HFF-Myc (cell line): ENCODE measurements at regions not wholly inside any gene's neighbourhood (a gene's known extent, or its start where the extent isn't known, plus 50 kb on each side); places are given as distances from the start of the nearest gene placed in this dataset.
"Not testable (repeated sequence)": the region's sequence is repeated elsewhere in the genome, so short reads cannot be mapped to it uniquely, and the experiment has no call there.

ENCODE experiments used
- DNase-seq: peaks from one replicate; pipeline ENCODE4 v3.0.0-alpha.2; 2011; ENCODE audit warnings: low read depth; ENCODE audit errors: extremely low read depth
- H3K4me3 ChIP-seq: replicated peaks from 2 replicates; pipeline ENCODE4 v1.5.1; 2011; ENCODE audit warnings: low read depth, mild to moderate bottlenecking, control low read depth, low read length
- TF ChIP-seq, protein P1 (sequence below): IDR thresholded peaks from 2 replicates; pipeline ENCODE4 v1.5.1; 2012; ENCODE audit warnings: mild to moderate bottlenecking, low read depth, low read length, control low read depth; ENCODE audit errors: missing control alignments

DNA sequence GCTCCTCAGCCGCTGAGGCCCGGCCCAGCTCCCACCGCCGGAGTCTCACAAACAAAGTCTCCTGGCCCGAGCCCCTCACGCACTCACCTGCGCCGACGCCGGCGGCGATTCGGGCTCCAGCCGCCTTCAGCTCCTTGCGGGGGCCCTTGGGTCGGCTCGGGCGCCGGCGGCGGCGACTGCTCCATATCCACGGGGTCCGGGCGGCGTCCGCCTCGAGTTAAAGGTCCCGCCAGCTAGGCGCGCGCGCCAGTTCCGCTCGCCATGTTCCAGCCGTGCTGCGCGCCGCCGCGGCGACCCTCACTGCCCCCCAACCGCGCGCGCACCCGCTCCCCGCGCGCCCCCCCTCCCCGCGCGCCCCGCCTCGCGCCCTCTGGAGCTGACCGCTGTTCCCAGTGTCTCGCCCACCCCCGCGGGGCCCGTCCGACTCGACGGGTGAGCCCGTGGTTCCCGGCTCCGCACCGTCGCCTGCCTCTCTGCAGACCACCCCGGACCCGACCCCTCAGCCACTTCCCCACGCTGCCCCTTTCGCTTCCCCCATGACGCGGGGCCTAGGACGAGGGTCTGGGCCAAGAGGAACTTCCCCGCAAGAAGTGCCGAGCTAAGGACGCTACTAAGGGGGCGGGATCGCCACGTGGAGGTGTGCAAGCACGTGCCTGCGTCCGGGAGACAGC, 396.1 kb downstream of the ZNF33B start:
- no peak overlapping the region for H3K4me3 ChIP-seq
- TF ChIP-seq, protein P1, sequence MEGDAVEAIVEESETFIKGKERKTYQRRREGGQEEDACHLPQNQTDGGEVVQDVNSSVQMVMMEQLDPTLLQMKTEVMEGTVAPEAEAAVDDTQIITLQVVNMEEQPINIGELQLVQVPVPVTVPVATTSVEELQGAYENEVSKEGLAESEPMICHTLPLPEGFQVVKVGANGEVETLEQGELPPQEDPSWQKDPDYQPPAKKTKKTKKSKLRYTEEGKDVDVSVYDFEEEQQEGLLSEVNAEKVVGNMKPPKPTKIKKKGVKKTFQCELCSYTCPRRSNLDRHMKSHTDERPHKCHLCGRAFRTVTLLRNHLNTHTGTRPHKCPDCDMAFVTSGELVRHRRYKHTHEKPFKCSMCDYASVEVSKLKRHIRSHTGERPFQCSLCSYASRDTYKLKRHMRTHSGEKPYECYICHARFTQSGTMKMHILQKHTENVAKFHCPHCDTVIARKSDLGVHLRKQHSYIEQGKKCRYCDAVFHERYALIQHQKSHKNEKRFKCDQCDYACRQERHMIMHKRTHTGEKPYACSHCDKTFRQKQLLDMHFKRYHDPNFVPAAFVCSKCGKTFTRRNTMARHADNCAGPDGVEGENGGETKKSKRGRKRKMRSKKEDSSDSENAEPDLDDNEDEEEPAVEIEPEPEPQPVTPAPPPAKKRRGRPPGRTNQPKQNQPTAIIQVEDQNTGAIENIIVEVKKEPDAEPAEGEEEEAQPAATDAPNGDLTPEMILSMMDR = no peak
- no peak for DNase-seq

DNA sequence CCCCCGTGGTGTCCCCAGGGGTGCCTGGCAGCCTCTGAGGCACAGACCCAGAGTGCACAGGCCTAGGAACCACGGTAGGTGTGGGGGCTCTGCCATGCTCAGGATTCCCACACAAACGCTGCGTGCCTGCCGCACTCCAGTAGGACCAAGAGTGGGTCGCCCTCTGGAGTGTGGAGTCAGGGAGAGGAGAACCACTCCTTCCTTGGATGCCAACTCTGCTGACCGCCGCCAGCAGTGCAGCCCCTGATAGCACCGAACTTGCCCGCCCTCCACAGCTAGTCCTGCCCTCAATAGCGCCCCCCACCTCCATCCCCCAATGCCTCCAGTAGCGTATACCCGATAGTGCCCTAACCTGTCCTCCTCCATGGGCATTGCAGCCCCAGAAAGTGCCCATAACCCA, 402.0 kb downstream of the ZNF33B start:
- DNase-seq, H3K4me3 ChIP-seq: not testable (repeated sequence)

DNA sequence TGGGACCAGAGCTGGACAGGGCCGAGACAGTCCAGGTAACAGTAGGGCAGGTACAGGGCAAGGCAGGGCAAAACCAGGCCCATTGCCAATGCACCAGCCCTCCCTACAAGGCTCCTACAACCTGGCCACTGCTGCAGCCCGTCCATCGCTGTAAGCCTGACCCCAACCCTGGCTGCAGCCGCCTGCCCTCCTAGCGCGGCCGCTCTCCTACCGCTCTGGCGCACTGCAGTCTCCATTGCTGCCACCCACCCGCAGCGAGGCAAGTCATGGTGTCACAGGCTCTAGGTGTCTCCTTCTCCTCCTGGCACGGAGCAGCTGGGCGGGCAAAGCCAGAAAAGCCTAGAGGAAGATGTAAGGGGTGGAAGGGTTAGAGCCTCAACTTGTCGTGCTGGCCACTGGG, 402.6 kb downstream of the ZNF33B start:
- DNase-seq, H3K4me3 ChIP-seq: not testable (repeated sequence)

DNA sequence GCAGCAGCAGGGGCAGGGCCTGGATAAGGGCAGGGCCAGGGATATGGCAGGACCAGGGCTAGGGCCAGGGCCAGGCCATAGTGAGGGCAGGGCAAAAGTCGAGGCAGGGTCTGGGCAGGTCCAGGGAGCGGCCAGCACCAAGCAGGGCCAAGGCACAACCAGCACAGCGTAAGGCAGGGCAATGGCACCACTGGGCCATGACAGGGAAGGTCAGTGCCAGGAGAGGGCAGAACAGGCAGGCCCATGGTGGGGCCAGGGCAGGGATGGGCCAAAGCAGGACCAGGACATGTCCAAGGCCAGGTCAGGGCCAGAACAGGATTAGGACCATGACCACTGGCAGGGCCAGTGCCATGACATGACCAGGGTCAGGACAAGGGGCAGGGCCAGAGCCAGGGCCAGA, 403.1 kb downstream of the ZNF33B start:
- DNase-seq, H3K4me3 ChIP-seq: not testable (repeated sequence)

DNA sequence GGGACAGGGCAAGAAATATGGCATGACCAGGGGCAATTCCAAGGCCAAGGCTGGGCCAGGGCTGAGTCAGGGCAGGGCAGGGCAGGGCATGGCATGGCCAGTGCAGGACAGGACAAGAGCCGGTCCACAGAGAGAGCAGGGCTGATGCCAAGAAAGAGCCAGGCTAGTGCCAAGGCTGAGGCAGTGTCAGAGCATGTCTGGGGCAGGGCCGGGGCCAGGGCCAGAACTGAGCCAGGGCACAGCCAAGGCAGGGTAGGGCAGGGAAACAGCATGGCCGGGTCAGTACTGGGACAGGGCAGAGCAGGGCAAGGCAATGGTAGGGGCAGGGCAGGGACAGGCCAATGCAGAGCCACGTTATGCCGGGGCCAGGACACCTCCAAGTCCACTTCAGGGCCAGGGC, 403.9 kb downstream of the ZNF33B start:
- DNase-seq = not testable (repeated sequence)

DNA sequence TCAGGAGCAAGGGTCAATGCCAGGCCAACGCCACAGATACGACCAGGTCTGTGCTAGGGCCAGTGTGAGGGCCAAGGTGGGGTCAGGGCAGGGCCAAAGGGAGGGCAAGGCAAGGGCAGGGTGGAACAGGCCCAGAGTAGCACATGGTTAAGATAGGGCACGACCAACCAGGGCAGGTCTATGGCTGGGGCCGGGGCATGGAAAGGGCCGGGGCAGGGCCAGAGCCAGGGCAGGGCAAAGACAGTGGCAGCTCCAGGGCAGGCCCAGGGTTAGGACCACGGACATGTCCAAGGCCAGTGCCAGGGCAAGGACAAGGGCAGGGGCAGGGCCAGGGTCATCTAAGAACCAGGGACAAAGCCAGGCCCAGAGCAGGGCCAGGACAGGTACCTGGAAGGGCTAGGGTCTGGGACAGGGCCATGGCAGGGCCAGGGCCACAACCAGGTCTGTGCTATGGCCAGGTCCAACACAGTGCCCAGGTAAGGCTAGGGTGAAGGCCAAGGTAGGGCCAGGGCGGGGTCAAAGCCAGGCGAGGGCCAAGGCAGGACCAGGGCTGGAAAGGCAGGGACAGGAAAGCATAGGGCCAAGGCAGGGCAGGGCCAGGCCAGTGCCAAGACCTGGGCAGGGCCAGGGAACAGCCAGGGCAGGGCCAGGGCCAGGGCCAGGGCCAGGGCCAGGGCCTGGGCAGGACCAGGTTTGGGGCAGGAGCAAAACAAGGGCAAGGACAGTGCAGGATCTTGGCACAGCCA, 404.7 kb downstream of the ZNF33B start:
- not testable (repeated sequence) for H3K4me3 ChIP-seq, DNase-seq

More for the DNA sequence above, 403.9 kb downstream of the ZNF33B start:
- H3K4me3 ChIP-seq = not testable (repeated sequence)

DNA sequence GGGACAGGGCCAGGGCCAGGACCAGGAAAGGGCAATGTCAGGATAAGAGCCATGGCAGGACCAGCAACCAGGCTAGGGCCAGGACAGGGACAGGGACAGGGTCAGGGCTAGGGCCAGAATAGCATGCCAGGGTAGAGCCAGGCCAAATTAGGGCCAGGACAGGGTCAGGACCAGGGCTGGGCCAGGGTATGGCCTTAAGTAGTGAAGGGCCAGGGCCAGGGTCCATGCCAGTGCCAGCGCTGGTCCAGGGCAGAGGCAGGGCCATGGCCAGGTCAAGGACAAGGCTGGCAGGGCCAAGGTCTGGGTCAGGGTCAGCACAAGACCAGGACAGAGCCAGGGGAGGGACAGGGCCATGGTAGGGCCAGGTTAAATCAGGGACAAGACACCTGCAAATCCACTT, 405.4 kb downstream of the ZNF33B start:
- not testable (repeated sequence) for DNase-seq, H3K4me3 ChIP-seq

DNA sequence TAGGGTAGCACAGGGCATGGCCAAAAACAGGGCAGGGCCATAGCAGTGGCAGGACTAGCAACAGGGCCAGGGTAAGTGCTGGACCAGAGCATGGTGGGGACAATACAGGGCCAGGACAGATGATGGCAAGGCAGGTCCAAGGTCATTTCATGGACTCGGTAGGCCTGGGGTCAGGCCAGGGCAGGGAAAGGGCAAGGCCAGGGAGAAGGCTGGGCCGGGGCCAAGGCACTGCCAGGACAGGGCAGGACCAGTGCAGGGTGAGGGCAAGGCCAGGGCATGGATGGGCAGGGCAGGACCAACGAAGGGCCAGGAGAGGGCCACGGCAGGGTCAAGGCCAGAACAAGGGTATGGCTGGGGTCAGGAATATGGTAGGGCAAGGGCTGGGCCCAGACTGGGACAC, 407.6 kb downstream of the ZNF33B start:
- DNase-seq = not testable (repeated sequence)

DNA sequence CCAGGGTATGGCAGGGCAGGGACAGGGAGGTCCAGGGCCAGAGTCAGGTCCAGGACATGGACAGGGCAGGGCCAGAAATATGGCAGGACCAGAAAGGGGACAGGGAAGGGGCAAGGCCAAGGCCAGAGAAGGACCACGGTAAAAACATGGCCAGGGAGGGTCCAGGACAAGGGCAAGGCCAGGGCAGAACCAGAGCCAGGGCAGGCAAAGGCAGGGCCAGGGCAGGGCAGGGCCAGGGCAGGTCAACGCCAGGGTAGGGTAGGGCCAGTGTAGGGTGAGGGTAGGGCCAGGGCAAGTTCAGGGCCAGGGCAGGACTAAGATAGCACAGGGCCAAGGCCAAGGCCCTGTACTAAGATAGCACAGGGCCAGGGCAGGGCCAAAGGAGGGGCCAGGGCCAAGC, 408.3 kb downstream of the ZNF33B start:
- DNase-seq, H3K4me3 ChIP-seq: not testable (repeated sequence)

More for the DNA sequence above, 407.6 kb downstream of the ZNF33B start:
- H3K4me3 ChIP-seq = not testable (repeated sequence)

DNA sequence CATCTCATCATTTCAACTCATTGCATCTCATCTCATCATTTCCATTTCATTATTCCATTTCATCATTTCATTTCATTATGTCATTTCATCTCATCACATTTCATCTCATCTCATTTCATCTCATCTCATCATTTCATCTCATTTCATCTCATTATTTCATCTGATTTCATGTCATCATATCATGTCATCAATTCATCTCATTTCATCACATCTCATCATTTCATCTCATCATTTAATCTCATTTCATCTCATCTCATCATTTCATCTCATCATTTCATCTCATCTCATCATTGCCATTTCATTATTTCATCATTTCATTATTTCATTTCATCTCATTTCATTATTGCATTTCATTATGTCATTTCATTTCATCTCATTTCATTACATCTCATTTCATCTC, 410.5 kb downstream of the ZNF33B start:
- not testable (repeated sequence) for DNase-seq, H3K4me3 ChIP-seq

DNA sequence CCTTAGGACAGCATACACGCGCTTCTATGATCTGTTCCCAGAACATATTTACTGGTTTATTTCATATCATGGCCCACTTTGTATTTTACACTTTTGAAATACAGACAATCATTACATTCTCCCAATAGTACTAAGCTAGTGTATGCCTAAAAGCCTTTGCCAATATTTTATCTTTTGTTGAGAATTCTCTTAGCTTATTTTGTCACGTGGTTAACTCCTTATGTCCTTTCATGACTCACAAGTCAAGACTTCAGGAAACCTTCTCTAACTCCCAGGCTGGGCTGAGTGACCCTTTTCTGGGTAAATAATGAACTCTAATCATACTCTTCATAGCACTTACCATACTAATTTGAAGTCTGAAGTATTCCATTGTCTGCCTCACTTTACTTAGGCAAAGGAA, 444.8 kb downstream of the ZNF33B start:
- DNase-seq, H3K4me3 ChIP-seq: not testable (repeated sequence)

DNA sequence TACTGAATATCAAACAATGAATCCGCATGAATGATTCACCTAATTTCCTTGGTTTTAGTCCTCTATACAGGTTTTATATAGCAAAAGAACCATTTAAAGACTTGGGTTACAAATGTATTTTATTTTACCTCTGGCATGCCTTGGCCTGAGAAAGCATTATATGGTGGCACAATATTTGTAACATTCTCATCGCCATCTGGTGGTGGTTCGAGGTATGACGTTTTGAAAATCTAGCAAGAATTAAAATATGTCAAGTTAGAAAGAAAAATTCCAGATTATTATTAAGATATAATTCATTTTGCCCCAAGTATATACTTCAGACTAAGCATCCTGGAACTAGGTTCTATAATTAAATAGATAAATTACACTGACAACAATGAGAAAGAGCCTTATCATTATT, 445.9 kb downstream of the ZNF33B start:
- peak; percentile 1 for DNase-seq
- not testable (repeated sequence) for H3K4me3 ChIP-seq
- TF ChIP-seq, protein P1 = peak; percentile 28

DNA sequence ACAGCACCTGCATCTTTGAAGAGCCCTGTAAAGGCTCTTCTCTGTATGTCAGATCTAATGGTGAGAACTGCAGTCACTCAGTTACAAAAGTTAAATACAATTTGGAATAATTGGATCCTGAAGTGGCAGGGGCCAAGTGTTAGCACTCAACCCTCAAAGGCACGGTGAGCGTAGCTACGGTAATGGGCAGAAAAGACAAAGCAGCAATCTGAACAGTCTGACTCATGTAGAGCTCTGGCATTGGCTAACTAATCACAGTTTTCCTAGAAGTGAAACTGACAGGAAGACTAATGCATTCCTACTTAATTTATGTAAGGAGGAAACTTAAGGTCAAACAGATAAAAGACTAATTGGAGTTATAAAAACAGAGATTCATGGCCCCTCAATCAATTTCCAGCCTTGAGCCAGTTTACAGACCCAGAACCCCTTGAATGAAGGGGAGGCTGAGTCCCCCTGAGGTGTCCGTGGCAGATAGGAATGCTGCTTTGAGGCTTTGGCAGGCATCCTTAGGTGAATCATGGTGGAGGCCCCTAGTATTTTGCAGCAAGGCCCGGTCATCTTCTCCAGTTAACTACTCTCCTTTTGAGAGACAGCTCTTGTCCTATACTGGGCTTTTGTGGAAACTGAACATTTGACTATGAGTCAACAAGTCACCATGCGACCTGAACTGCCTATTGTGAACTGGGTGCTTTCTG, 450.7 kb downstream of the ZNF33B start:
- DNase-seq, H3K4me3 ChIP-seq: not testable (repeated sequence)
